Loucy (cell line): ENCODE measurements at regions not wholly inside any gene's neighbourhood (a gene's known extent, or its start where the extent isn't known, plus 50 kb on each side); places are given as distances from the start of the nearest gene placed in this dataset.

Experiments used
- EZH2phosphoT487 ChIP-seq: fragments of 200-600 bp; IDR thresholded peaks from 2 replicates; pipeline ENCODE4 v1.6.1; 2018; ENCODE audit warnings: antibody characterized with exemption, mild to moderate bottlenecking, moderate library complexity, borderline replicate concordance
- TF ChIP-seq, protein P1 (sequence below): fragments of 200-600 bp; sonication (generic); conservative IDR thresholded peaks from 2 replicates; pipeline ENCODE4 v1.5.1; 2014; ENCODE audit warnings: mild to moderate bottlenecking, antibody characterized with exemption, low read length

DNA sequence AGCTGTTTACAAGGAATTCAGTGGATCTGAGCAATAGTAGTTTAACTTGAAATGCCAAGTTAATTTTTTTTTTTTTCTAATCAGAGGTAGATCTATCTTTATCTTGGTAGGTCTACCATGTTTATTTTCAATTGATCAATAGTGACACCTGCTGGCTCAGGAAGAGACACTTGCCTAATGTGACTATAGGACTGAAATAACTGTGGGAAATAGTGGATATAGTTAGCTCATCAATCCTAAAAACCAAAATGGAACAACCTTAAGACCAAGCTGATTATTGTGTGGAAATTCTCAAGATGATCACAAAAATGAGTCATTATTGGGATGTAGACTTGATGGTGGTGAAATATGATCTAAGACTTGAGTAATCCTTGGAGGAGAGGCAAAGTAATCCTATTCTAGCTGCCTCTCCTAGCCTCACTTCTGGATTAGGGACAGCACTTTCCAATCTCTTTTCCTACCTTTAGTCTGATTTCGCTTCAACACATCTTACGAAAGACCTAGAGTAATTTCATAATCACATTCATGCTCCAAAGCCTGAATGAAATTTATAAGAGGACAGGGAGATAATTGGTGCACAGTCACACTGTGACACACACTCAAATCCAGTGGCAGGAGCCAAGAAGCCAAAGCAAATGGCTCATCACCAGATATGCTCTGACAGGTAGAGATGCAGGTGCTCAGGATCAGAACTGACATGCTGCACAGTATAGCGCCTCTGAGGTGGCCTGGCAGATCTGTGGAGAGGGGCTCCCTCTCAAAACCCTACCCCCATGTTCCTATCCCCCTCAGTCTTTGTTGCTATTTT, 156.3 kb downstream of the HMHB1 start:
- TF ChIP-seq, protein P1, sequence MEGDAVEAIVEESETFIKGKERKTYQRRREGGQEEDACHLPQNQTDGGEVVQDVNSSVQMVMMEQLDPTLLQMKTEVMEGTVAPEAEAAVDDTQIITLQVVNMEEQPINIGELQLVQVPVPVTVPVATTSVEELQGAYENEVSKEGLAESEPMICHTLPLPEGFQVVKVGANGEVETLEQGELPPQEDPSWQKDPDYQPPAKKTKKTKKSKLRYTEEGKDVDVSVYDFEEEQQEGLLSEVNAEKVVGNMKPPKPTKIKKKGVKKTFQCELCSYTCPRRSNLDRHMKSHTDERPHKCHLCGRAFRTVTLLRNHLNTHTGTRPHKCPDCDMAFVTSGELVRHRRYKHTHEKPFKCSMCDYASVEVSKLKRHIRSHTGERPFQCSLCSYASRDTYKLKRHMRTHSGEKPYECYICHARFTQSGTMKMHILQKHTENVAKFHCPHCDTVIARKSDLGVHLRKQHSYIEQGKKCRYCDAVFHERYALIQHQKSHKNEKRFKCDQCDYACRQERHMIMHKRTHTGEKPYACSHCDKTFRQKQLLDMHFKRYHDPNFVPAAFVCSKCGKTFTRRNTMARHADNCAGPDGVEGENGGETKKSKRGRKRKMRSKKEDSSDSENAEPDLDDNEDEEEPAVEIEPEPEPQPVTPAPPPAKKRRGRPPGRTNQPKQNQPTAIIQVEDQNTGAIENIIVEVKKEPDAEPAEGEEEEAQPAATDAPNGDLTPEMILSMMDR, result peak; percentile 76
- TF ChIP-seq EZH2phosphoT487, result no peak
